ENCODE measurements at regions not wholly inside any gene's neighbourhood (a gene's known extent, or its start where the extent isn't known, plus 50 kb on each side); places are given as distances from the start of the nearest gene placed in this dataset.
"Not testable (repeated sequence)": the region's sequence is repeated elsewhere in the genome, so short reads cannot be mapped to it uniquely, and the experiment has no call there.

DNA sequence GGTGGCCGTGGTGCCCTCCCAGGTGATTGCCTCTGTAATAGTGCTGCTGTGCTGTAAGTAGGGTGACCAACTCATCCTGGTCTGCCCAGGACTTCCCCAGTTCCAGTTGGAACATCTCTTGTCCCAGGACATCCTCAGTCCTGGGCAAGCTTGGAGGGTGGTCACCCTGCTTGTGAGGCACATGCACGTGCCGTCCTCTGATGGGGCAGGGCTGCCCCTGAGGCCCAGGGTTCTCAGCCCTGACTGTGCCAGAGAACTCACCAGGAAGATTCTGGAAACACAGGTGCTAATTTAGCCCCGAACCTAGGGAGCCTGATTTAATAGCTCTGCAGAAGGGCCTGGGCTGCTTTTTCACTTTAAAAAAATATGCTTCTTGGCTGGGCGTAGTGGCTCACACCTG is 120.9 kb upstream of the PHACTR3 start:
- H3K27ac Mint-ChIP-seq: no peak overlapping the region
- H3K9me3 Mint-ChIP-seq: no peaks in the 10 kb centered on the region
- no peak overlapping the region for H3K4me3 Mint-ChIP-seq

DNA sequence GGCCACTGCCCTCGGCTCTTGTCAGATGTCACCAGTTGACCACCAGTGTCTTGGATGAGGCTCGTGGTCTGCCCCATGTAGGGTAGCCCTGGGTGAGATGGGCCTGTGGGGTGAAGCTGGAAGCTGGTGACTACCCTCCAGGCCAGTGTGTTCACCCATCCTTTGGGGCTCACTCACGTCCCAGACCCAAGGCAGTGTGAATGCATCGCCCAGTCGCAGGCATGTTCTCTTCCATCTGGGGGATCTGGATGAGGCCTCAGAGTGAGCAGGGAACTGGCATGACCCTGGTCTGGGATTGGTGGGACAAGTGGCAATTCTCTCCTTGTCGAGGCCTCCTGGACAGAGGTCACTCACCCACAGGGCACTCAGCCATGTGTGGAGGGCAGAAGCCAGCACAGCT is 120.1 kb upstream of the PHACTR3 start:
- ATAC-seq (peak; percentile 32), DNase-seq (ENCODE audit: low spot score in 2 of 2) (no peak)
- no peak overlapping the region for H3K27ac Mint-ChIP-seq
- H3K4me1 Mint-ChIP-seq: no peaks in the 10 kb centered on the region
- H3K9me3 Mint-ChIP-seq: no peaks in the 10 kb centered on the region
- H3K4me3 Mint-ChIP-seq: no peak overlapping the region
- no peaks in the 10 kb centered on the region for H3K36me3 Mint-ChIP-seq

More for the DNA sequence above, 120.9 kb upstream of the PHACTR3 start:
- ATAC-seq (no peak), DNase-seq (ENCODE audit: low spot score in 2 of 2) (no peak)
- Mint-ChIP-seq H3K36me3 (no peaks in the 10 kb centered on the region), H3K4me1 (no peaks in the 10 kb centered on the region)

- Mint-ChIP-seq H3K27ac (no peak overlapping the region), H3K9me3 (no peaks in the 10 kb centered on the region), H3K4me1 (no peaks in the 10 kb centered on the region), H3K36me3 (no peaks in the 10 kb centered on the region), H3K4me3 (no peak overlapping the region)
- DNase-seq (ENCODE audit: low spot score in 2 of 2) (no peak), ATAC-seq (no peak)
These were observed 118.5 kb upstream of the PHACTR3 start for GRCh38 chr20:59485576-59486454.

- not testable (repeated sequence) for H3K4me1 Mint-ChIP-seq; H3K9me3 Mint-ChIP-seq; ATAC-seq; H3K36me3 Mint-ChIP-seq; H3K27ac Mint-ChIP-seq; DNase-seq (ENCODE audit: low spot score in 2 of 2); H3K4me3 Mint-ChIP-seq
These were observed 115.9 kb upstream of the PHACTR3 start for GRCh38 chr20:59488459-59488858.

DNA sequence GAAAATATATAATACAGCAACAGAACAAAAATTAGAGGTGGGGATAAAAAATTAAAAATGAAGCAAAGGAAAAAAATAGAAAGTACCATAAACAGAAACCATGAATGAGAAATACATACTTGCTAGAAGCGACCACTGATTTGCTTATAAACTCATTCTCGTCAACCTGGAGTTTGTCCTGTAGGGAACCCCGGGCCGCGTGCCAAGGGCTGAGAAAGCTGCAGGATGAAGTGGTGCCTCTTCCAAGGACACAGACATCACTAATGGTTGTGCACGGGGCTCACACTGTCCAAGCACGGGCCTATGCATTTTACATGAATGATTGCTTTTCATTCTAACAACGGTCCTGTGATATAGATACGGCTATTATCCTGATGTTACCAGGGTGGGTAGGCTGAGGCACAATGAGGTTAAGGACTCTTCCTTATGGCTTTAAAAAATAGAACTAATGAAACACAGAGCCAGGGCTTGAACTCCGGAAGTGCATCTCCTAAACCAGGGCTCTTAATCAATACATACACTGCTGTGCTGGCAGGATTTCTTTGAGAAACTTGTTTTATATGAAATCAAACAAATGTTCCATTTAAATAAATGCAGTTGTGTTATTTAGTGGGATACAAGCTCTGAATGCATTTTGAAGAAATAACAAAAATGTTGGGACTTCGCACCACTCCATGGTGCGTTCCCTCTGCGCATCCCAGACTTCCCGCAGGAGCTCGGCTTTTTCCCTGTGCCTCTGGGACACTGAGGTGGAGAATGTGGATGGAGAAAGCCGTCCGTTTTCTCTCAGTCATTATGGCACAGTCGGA is 113.9 kb upstream of the PHACTR3 start:
- not testable (repeated sequence) for ATAC-seq; DNase-seq (ENCODE audit: low spot score in 2 of 2); H3K4me3 Mint-ChIP-seq; H3K9me3 Mint-ChIP-seq; H3K4me1 Mint-ChIP-seq; H3K36me3 Mint-ChIP-seq; H3K27ac Mint-ChIP-seq

- no peaks in the 10 kb centered on the region for H3K36me3 Mint-ChIP-seq
- no peak overlapping the region for H3K4me3 Mint-ChIP-seq
- DNase-seq (ENCODE audit: low spot score in 2 of 2): no peak
- peak; percentile 23 for ATAC-seq
- no peaks in the 10 kb centered on the region for H3K9me3 Mint-ChIP-seq
- H3K27ac Mint-ChIP-seq: no peak overlapping the region
- H3K4me1 Mint-ChIP-seq: no peaks in the 10 kb centered on the region
These were observed 112.5 kb upstream of the PHACTR3 start for GRCh38 chr20:59491884-59492283.

DNA sequence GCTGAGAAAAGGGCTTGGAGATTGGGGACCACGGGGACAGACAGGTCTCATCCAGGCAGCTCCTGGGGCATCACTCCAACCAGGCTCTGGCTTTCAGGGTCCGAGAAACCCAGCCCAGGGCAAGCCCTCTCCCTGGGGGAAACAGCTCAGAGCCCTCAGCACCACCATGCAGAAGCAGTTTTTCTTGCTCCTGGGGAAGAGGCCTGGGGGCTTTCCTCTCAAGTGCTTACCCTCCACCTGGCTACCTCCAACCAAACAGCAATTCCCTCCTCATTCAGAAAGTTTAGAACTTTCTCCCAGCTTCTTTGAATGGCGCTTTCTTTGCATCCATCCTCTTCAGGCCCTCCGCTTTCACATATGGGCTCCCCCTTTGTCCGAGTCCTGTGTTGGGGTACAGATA is 110.4 kb upstream of the PHACTR3 start:
- H3K36me3 Mint-ChIP-seq: no peaks in the 10 kb centered on the region
- H3K27ac Mint-ChIP-seq: no peak overlapping the region
- ATAC-seq: no peak

DNA sequence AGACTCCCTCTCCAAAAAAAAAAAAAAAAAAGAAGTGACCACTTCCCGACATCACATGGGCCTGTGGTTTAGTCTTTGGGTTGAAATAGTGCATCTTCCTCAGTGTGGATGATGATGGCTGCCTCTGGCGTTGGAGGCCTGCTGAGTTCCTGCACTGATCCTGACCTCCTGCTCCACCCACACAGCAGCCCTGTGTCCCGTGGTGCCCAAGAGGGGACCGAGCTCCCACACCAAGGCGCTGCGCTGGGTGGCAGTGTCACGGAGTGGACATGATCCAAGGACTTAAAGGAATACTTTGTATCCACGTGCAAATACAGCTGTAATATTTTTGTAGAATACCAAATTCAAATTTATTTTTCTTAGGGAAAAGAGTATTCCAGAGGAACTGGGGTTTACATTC is 109.2 kb upstream of the PHACTR3 start:
- DNase-seq (ENCODE audit: low spot score in 2 of 2) (no peak), ATAC-seq (no peak)
- H3K4me1 Mint-ChIP-seq: no peaks in the 10 kb centered on the region
- H3K9me3 Mint-ChIP-seq: peaks cover 3% of the 10 kb centered on the region
- no peaks in the 10 kb centered on the region for H3K36me3 Mint-ChIP-seq
- no peak overlapping the region for H3K27ac Mint-ChIP-seq
- H3K4me3 Mint-ChIP-seq: no peak overlapping the region

More for the DNA sequence above, 110.4 kb upstream of the PHACTR3 start:
- no peak for DNase-seq (ENCODE audit: low spot score in 2 of 2)
- Mint-ChIP-seq H3K4me3 (no peak overlapping the region), H3K4me1 (no peaks in the 10 kb centered on the region), H3K9me3 (no peaks in the 10 kb centered on the region)

- H3K27ac Mint-ChIP-seq: no peak overlapping the region
- ATAC-seq (peak; percentile 61), DNase-seq (ENCODE audit: low spot score in 2 of 2) (peak; percentile 40 to 76)
- no peak overlapping the region for H3K4me3 Mint-ChIP-seq
- H3K9me3 Mint-ChIP-seq: peaks cover 3% of the 10 kb centered on the region
- H3K4me1 Mint-ChIP-seq: no peaks in the 10 kb centered on the region
- no peaks in the 10 kb centered on the region for H3K36me3 Mint-ChIP-seq
These were observed 108.3 kb upstream of the PHACTR3 start for GRCh38 chr20:59495894-59496510.

- DNase-seq (ENCODE audit: low spot score in 2 of 2): no peak
- H3K36me3 Mint-ChIP-seq: no peaks in the 10 kb centered on the region
- no peak for ATAC-seq
- H3K4me1 Mint-ChIP-seq: no peaks in the 10 kb centered on the region
- no peak overlapping the region for H3K27ac Mint-ChIP-seq
- H3K4me3 Mint-ChIP-seq: no peak overlapping the region
- peaks cover 3% of the 10 kb centered on the region for H3K9me3 Mint-ChIP-seq
These were observed 106.0 kb upstream of the PHACTR3 start for GRCh38 chr20:59498291-59498690.

GRCh38 chr20:59499863-59500262 is 104.5 kb upstream of the PHACTR3 start:
- Mint-ChIP-seq H3K4me1 (no peaks in the 10 kb centered on the region), H3K4me3 (no peak overlapping the region), H3K27ac (no peak overlapping the region), H3K9me3 (peaks cover 3% of the 10 kb centered on the region), H3K36me3 (no peaks in the 10 kb centered on the region)
- DNase-seq (ENCODE audit: low spot score in 2 of 2) (no peak), ATAC-seq (no peak)

DNA sequence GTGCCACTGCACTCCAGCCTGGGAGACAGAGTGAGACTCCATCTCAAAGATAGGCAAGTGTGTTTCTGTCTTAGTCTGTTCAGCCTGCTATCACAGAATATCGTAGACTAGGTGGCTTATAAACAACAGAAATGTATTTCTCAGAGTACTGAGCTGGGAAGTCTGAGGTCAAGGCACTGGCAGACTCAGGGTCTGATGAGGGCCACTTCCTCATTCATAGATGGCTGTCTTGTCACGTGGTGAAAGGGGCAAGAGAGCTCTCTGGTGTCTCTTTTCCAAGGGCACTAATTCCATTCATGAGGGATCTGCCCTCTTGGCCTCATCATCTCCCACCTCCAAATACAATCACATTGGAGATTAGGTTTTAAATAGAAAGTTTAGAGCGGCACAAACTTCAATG is 95.6 kb upstream of the PHACTR3 start:
- H3K9me3 Mint-ChIP-seq: no peaks in the 10 kb centered on the region
- no peak overlapping the region for H3K4me3 Mint-ChIP-seq
- no peaks in the 10 kb centered on the region for H3K4me1 Mint-ChIP-seq
- no peaks in the 10 kb centered on the region for H3K36me3 Mint-ChIP-seq
- DNase-seq (ENCODE audit: low spot score in 2 of 2) (peak in 1 of 2 donors; percentile 8), ATAC-seq (no peak)
- H3K27ac Mint-ChIP-seq: no peak overlapping the region

DNA sequence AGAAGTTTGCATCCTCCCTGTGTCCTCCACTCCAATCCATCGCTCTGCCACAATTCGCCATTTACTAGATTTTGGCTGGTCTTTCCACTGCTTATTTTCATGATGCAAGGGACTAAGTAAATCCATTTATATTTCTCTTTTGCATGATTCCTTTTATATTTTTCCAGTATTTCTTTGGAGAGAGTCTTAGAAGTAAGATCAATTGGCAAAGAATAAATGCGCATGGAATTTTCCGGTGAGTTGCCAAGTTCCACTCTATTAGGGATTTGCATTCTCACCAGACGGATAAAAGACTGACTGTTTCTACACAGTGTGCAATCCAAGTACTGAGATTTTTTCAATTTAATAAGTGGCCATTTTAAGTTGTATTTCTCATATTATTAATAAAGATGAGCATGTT is 91.7 kb upstream of the PHACTR3 start:
- ATAC-seq (no peak), DNase-seq (ENCODE audit: low spot score in 2 of 2) (peak in 1 of 2 donors; percentile 3)
- Mint-ChIP-seq H3K36me3 (no peaks in the 10 kb centered on the region), H3K4me1 (no peaks in the 10 kb centered on the region), H3K27ac (no peak overlapping the region), H3K9me3 (no peaks in the 10 kb centered on the region), H3K4me3 (no peak overlapping the region)

- ATAC-seq (no peak), DNase-seq (ENCODE audit: low spot score in 2 of 2) (no peak)
- H3K4me3 Mint-ChIP-seq: no peak overlapping the region
- H3K36me3 Mint-ChIP-seq: no peaks in the 10 kb centered on the region
- no peaks in the 10 kb centered on the region for H3K9me3 Mint-ChIP-seq
- H3K4me1 Mint-ChIP-seq: no peaks in the 10 kb centered on the region
- no peak overlapping the region for H3K27ac Mint-ChIP-seq
These were observed 89.8 kb upstream of the PHACTR3 start for GRCh38 chr20:59514554-59514953.

DNA sequence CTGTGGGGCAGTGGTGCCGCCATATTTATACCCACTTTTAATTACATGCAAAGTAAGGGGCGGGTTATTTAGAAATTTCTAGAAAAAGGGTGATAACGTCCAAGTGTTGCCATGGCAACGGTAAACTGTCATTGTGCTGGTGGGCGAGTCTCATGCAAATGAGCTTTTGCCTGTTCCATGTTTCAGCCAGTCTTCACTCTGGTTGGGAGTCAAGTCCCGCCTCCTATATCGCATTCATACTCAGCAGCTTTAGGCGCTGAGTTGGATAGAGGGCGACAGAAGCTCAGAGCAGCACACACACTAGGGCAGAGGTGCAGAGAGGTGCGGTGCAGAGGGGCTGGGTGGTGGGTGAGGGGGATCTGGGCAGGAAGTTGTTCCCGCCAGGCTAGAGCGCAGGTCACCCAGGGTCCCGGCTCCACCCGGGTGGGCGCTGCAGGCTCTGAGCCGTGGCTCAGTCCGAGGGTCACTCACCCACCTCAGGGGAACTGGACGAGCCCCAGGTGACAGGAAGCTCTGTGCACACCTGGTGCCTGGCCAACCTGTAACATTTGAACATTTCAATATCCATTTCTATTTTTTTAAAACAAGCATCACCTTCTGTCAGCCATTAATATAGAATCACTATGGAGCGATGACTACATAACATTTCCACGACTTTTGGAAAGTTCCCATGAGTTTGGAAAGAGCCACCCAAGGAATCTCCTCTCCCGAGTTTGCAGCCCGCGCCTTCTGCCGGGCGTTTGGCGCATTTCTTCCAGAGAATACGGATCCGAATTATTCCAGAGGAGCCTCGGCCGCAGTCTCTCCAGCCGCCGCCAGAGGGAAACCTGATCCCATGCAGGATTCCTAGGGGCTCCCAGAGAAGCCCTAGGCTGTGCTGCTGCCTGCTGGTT is 89.1 kb upstream of the PHACTR3 start:
- DNase-seq (ENCODE audit: low spot score in 2 of 2) (peak in 1 of 2 donors; percentile 34), ATAC-seq (no peak)
- Mint-ChIP-seq H3K27ac (no peak overlapping the region), H3K4me1 (no peaks in the 10 kb centered on the region), H3K36me3 (no peaks in the 10 kb centered on the region), H3K9me3 (no peaks in the 10 kb centered on the region), H3K4me3 (no peak overlapping the region)

All from stimulated activated effector memory CD8-positive, alpha-beta T cell treated with anti-CD3 and anti-CD28 coated beads, Interleukin-12 subunit alpha, Interleukin-12 subunit beta, amount 100 ng/mL, for 72 hours (primary cell).